Body of pancreas (tissue), 4 donors: ENCODE measurements at regions not wholly inside any gene's neighbourhood (a gene's known extent, or its start where the extent isn't known, plus 50 kb on each side); places are given as distances from the start of the nearest gene placed in this dataset.

Experiments used
- POLR2A ChIP-seq, 3 donors: fragments of 450-650 bp; IDR thresholded peaks; one replicate each; pipeline ENCODE4 v1.6.1; 2016; ENCODE audit warnings: antibody characterized with exemption in 3 of 3, mild to moderate bottlenecking in 2 of 3
- TF ChIP-seq, protein P1 (sequence below), 7 experiments: fragments of 450-650 bp in 4 of 7; fragments of 200-600 bp in 3 of 7; sonication (generic) in 3 of 7; IDR thresholded peaks; one replicate each; pipeline ENCODE4 v1.5.1; 2016 to 2019; ENCODE audit warnings: antibody characterized with exemption in 7 of 7

DNA sequence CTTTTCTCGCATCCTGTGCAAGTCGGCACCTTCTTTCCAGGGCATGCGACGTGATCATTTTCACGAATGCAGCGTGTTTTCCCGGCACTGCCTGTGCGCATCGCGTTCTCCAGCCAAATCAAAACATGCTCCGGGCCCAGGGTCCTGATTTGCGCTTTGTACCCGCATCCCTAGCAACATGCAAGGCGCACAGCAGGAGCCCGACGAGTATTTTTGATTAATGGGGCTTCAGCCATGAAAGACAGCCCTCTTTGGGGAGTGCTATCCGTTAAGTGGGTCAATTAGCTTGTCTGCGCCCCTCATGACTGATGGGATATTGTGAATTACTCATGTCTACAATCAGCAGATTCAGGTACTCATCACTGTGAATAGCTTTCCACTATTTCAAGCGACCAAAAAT lies 243.3 kb upstream of the RNF32 start:
- TF ChIP-seq, protein P1, sequence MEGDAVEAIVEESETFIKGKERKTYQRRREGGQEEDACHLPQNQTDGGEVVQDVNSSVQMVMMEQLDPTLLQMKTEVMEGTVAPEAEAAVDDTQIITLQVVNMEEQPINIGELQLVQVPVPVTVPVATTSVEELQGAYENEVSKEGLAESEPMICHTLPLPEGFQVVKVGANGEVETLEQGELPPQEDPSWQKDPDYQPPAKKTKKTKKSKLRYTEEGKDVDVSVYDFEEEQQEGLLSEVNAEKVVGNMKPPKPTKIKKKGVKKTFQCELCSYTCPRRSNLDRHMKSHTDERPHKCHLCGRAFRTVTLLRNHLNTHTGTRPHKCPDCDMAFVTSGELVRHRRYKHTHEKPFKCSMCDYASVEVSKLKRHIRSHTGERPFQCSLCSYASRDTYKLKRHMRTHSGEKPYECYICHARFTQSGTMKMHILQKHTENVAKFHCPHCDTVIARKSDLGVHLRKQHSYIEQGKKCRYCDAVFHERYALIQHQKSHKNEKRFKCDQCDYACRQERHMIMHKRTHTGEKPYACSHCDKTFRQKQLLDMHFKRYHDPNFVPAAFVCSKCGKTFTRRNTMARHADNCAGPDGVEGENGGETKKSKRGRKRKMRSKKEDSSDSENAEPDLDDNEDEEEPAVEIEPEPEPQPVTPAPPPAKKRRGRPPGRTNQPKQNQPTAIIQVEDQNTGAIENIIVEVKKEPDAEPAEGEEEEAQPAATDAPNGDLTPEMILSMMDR (IDR thresholded peaks at IDR 0.05) = no peak
- no peak for TF ChIP-seq POLR2A (IDR thresholded peaks at IDR 0.05)
